ENCODE measurements at regions not wholly inside any gene's neighbourhood (a gene's known extent, or its start where the extent isn't known, plus 50 kb on each side); places are given as distances from the start of the nearest gene placed in this dataset.

GRCh38 chr2:16022548-16023240 is 82.3 kb downstream of the MYCN start:
- H3K27me3 ChIP-seq (ENCODE audit: insufficient read depth, low read length), result no peaks in the 10 kb centered on the region
- no peaks in the 10 kb centered on the region for H3K9me3 ChIP-seq (ENCODE audit: low read depth, low read length)
- H3K4me1 ChIP-seq (ENCODE audit: insufficient read depth, low read length), result no peaks in the 10 kb centered on the region
- no peak overlapping the region for H3K4me3 ChIP-seq (ENCODE audit: low read length)

GRCh38 chr2:16021611-16022363 is 81.4 kb downstream of the MYCN start:
- Histone ChIP-seq H3K4me1 (ENCODE audit: insufficient read depth, low read length) (no peaks in the 10 kb centered on the region), H3K27me3 (ENCODE audit: insufficient read depth, low read length) (no peaks in the 10 kb centered on the region), H3K9me3 (ENCODE audit: low read depth, low read length) (no peaks in the 10 kb centered on the region), H3K4me3 (ENCODE audit: low read length) (no peak overlapping the region)

GRCh38 chr2:16020389-16021008 is 80.1 kb downstream of the MYCN start:
- Histone ChIP-seq H3K4me1 (ENCODE audit: insufficient read depth, low read length) (no peaks in the 10 kb centered on the region), H3K9me3 (ENCODE audit: low read depth, low read length) (no peaks in the 10 kb centered on the region), H3K4me3 (ENCODE audit: low read length) (no peak overlapping the region), H3K27me3 (ENCODE audit: insufficient read depth, low read length) (no peaks in the 10 kb centered on the region)

DNA sequence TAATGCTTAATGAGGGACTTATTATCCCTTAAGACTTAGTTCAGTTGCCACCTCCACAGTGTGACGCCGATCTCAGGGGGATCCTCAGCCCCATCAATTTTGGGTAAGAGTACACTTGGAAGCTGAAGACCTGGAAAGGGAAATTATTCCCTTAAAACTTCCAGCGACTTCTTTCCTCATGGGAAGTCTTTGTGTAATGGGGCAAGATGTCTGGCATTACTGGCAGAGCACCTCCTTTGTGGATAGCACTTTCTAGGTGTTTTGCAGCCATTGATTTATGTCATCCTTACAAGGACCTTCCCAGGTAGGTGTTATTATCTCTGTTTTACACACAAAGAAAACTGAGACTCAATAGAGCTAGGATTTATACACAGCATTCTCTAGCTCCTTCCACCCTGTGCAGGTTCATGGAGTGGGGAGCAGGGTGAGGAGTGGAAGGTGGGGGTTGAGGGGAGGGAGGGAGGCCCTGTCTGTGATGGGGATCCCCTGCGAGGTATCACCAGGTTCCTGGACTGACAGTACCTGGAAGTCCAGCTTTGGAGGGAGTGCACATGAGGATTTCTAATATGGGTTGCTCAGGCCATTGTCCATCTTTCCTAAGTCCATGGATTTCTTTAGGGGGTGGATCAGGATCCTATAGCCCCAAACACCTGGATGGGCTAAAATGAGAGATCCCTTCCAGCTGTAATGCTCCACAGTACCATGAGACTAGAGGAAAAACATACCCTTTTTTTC is 79.4 kb downstream of the MYCN start:
- H3K4me1 ChIP-seq (ENCODE audit: insufficient read depth, low read length), result no peaks in the 10 kb centered on the region
- H3K9me3 ChIP-seq (ENCODE audit: low read depth, low read length), result no peaks in the 10 kb centered on the region
- no peak overlapping the region for H3K4me3 ChIP-seq (ENCODE audit: low read length)
- no peaks in the 10 kb centered on the region for H3K27me3 ChIP-seq (ENCODE audit: insufficient read depth, low read length)

DNA sequence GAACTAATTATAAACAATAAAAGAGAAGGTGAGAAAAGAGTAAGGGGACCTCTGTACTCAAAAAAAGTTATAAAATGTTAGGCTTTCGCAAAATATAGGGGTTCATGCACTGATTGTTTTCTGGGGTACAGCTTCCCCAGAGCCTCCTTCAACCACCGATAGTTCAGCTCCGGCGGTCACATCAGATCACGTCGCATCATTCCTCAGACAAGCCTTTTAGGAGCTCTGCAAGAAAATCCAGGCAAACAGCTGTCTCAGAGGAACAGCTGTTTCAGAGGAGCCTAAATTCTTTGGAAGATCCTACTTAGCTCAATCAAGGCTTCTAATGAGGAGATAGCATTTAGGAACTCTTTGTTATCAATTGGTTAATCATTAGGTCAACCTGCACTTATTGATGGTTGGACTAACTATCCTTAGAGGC is 78.7 kb downstream of the MYCN start:
- Histone ChIP-seq H3K4me1 (ENCODE audit: insufficient read depth, low read length) (no peaks in the 10 kb centered on the region), H3K9me3 (ENCODE audit: low read depth, low read length) (no peaks in the 10 kb centered on the region), H3K27me3 (ENCODE audit: insufficient read depth, low read length) (no peaks in the 10 kb centered on the region), H3K4me3 (ENCODE audit: low read length) (no peak overlapping the region)

DNA sequence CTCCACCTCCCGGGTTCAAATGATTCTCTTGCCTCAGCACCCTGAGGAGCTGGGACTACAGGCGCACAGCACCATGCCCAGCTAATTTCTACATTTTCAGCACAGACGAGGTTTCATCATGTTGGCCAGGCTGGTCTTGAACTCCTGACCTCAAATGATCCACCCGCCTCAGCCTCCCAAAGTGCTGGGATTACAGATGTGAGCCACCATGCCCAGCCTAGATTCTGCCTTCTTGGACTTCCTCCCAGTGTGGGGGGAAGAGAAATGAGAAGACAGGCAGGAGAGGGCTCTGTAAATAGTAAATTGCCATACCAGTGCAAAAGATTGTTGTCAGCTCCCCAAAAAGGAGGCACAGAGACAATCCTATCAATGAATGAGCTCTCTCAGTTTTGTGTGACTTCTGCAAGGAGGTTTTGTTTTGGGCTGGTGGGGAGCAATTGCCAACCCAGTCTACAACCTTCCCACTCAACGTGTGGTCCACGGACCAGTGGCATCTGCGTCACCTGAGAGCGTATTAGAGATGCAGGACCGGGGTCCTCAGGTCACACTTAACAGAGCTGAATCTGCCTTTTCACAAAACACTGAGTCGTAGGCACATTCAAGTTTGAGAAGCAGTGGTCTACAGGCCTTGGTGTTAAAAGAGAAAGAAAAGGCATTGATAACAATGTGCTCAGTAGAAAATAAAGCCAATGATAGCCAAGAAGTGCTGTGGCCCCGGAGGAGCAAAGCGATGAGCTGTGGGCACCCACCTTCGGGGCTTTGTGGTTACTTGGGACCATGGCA is 78.1 kb downstream of the MYCN start:
- no peaks in the 10 kb centered on the region for H3K27me3 ChIP-seq (ENCODE audit: insufficient read depth, low read length)
- no peak overlapping the region for H3K4me3 ChIP-seq (ENCODE audit: low read length)
- H3K4me1 ChIP-seq (ENCODE audit: insufficient read depth, low read length), result no peaks in the 10 kb centered on the region
- H3K9me3 ChIP-seq (ENCODE audit: low read depth, low read length), result no peaks in the 10 kb centered on the region

DNA sequence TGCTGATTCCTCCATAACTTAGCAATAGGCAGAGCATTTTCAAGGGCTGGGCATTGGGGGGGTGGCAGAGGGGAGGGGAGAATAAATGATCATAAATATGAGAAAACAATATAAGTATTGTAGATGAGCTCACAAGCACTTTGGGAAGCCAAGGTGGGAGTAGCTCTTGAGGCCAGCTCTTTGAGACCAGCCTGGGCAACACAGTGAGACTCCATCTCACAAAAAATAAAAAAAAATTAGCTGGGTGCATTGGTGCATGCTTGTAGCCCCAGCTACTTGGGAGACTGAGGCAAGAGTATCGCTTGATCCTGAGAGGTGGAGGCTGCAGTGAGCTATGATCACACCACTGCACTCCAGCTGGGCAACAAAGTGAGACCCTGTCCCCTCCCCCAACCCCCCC is 75.9 kb downstream of the MYCN start:
- Histone ChIP-seq H3K27me3 (ENCODE audit: insufficient read depth, low read length) (peaks cover 7% of the 10 kb centered on the region), H3K4me3 (ENCODE audit: low read length) (no peak overlapping the region), H3K4me1 (ENCODE audit: insufficient read depth, low read length) (no peaks in the 10 kb centered on the region), H3K9me3 (ENCODE audit: low read depth, low read length) (no peaks in the 10 kb centered on the region)

DNA sequence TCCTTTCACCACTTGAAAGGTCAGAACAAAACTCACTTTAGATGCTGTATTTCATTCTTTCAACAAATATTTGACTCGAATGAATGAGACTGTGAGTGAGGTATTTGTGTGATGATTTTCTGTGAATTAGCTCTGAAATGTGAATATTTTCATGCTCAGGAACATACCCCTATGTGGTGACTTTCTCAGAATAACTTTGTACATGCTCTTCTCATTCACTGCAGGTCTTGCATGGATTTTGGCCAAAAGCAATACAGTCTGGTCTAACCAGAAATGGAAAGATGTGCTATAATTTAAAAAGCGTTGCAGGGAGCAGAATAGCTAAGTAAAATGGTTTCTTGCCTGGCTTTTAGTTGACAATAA is 75.5 kb downstream of the MYCN start:
- Histone ChIP-seq H3K27me3 (ENCODE audit: insufficient read depth, low read length) (peaks cover 7% of the 10 kb centered on the region), H3K9me3 (ENCODE audit: low read depth, low read length) (no peaks in the 10 kb centered on the region), H3K4me1 (ENCODE audit: insufficient read depth, low read length) (no peaks in the 10 kb centered on the region), H3K4me3 (ENCODE audit: low read length) (no peak overlapping the region)

GRCh38 chr2:16015210-16015902 is 75.0 kb downstream of the MYCN start:
- H3K9me3 ChIP-seq (ENCODE audit: low read depth, low read length), result no peaks in the 10 kb centered on the region
- H3K4me1 ChIP-seq (ENCODE audit: insufficient read depth, low read length), result no peaks in the 10 kb centered on the region
- H3K27me3 ChIP-seq (ENCODE audit: insufficient read depth, low read length), result peaks cover 7% of the 10 kb centered on the region
- H3K4me3 ChIP-seq (ENCODE audit: low read length), result no peak overlapping the region

DNA sequence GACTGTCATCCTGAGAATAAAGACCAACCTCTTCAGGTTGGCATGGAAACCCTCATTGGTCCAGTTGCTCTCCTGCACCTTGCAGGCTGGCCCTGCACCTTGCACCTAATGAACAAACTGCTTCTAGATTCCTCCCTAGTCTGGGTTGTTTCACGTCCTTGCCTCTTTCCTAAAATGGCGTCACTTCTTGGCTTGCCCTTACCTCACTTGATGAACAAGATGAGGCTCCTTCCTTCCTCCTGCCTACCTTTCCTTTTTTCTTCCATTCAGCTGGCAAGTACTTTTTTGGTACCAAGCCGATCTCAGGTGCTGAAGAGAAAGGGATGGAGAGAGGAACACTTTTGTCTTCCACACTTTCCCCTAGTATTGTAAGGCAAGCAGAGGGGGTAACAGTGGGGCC is 74.5 kb downstream of the MYCN start:
- H3K4me1 ChIP-seq (ENCODE audit: insufficient read depth, low read length), result no peaks in the 10 kb centered on the region
- H3K4me3 ChIP-seq (ENCODE audit: low read length), result no peak overlapping the region
- H3K27me3 ChIP-seq (ENCODE audit: insufficient read depth, low read length), result peaks cover 7% of the 10 kb centered on the region
- no peaks in the 10 kb centered on the region for H3K9me3 ChIP-seq (ENCODE audit: low read depth, low read length)

DNA sequence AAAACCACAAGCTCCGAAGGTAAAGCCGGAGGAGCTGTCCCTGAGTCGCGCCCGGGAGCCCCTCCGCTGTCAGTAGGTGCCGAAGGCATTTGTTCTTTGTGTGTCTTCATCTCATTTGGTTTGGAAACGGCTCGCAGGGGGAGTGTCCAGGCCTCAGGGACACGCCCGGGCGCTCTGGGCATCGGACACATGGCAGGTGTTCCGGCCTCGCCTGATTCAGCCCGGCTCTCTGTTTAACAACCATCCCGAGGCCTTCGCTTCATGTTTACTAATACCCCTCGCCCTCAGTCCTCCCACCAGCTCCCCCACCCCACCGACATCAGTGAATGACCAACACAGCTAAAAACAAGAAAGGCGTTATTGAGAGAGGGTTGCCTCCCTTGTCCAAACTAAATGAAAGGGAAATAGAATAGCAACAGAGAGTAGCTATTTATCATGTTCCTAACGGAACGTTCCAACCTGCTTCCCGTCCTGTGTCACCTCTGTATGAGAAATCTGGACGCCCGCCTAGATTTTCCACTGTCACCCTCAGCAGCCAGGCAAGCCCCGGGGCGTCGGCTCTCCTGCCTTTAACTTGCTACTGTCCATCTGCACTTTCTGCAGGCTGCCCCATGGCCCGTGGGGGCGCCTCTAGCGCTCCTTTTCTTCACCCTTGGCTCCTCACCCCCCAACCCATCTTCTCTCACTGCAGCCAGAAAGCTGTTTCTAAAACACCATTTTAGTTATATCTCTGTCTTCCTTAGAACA is 73.9 kb downstream of the MYCN start:
- H3K27me3 ChIP-seq (ENCODE audit: insufficient read depth, low read length), result peaks cover 7% of the 10 kb centered on the region

GRCh38 chr2:16013359-16013911 is 73.1 kb downstream of the MYCN start:
- Histone ChIP-seq H3K4me1 (ENCODE audit: insufficient read depth, low read length) (no peaks in the 10 kb centered on the region), H3K9me3 (ENCODE audit: low read depth, low read length) (no peaks in the 10 kb centered on the region), H3K27me3 (ENCODE audit: insufficient read depth, low read length) (peaks cover 7% of the 10 kb centered on the region), H3K4me3 (ENCODE audit: low read length) (no peak overlapping the region)

More for the DNA sequence above, 73.9 kb downstream of the MYCN start:
- Histone ChIP-seq H3K4me3 (ENCODE audit: low read length) (no peak overlapping the region), H3K4me1 (ENCODE audit: insufficient read depth, low read length) (no peaks in the 10 kb centered on the region), H3K9me3 (ENCODE audit: low read depth, low read length) (no peaks in the 10 kb centered on the region)

DNA sequence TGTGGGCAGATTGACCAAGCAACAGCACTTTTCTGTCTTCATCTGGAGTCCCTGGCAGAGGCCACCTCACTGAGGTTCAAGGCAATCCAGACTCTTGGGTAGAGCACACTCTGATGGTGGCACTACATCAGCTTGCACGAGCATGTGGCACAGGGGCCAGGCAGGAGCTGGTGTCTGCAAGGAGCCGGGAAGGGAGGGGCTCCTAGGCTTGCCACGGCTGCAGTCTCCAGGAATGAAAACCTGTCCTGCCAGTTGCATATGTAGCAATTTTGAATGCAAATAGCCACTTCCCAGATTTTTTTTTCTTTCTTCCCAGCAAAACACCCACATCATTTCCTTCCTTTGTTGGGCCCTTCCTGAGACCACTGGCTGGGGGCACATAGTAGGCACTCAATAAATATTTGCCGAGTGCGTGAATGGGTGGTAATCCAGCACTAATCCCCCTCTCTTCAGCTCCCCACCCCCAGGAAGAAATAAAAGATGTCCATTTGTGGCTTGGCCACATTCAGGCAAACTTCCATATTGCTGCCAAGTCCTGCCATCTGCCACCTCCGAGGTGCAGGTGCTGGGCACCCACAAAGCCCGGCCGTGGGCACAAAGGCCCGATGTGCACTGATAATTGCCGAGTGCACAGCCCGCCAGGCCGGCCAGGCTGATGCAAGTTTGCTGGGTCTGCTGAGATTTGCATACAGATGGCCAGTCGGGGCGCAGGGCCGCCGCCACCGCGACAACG is 72.4 kb downstream of the MYCN start:
- Histone ChIP-seq H3K4me3 (ENCODE audit: low read length) (no peak overlapping the region), H3K27me3 (ENCODE audit: insufficient read depth, low read length) (peaks cover 7% of the 10 kb centered on the region), H3K4me1 (ENCODE audit: insufficient read depth, low read length) (no peaks in the 10 kb centered on the region), H3K9me3 (ENCODE audit: low read depth, low read length) (no peaks in the 10 kb centered on the region)
